Prostate gland (tissue), 2 donors: ENCODE measurements at regions not wholly inside any gene's neighbourhood (a gene's known extent, or its start where the extent isn't known, plus 50 kb on each side); places are given as distances from the start of the nearest gene placed in this dataset.
"Not testable (repeated sequence)": the region's sequence is repeated elsewhere in the genome, so short reads cannot be mapped to it uniquely, and the experiment has no call there.

ENCODE experiments used
- DNase-seq: peaks from one replicate; pipeline ENCODE4 v3.0.0-alpha.2; 2019; ENCODE audit warnings: low spot score
- H3K27ac ChIP-seq, 2 donors: fragments of 200-600 bp; sonication (generic); 2 replicates each; pipeline ENCODE4 v1.5.1; 2017 to 2019
- H3K27me3 ChIP-seq: fragments of 200-600 bp; sonication (generic); replicated peaks from 2 replicates; pipeline ENCODE4 v1.5.1; 2019; ENCODE audit not compliant: insufficient read depth
- H3K36me3 ChIP-seq, 2 donors: fragments of 200-600 bp; sonication (generic); 1 replicate in 1 of 2; 2 replicates in 1 of 2; pipeline versions ENCODE4 v1.5.1 to v1.8.1; 2017 to 2019
- H3K4me1 ChIP-seq: fragments of 200-600 bp; sonication (generic); replicated peaks from 2 replicates; pipeline ENCODE4 v1.5.1; 2019
- H3K4me3 ChIP-seq, 2 donors: fragments of 200-600 bp; sonication (generic); 2 replicates each; pipeline ENCODE4 v1.5.1; 2017 to 2019
- H3K9me3 ChIP-seq: fragments of 200-600 bp; sonication (generic); 2 replicates; pipeline ENCODE4 v1.5.1; 2017
- CTCF ChIP-seq, 4 experiments: fragments of 200-600 bp in 2 of 4; fragments of 450-650 bp in 2 of 4; sonication (generic) in 2 of 4; IDR thresholded peaks; 1 replicate in 3 of 4; 2 replicates in 1 of 4; pipeline ENCODE4 v1.5.1; 2016 to 2019; ENCODE audit warnings: antibody characterized with exemption in 4 of 4, mild to moderate bottlenecking in 2 of 4, moderate library complexity in 2 of 4
- POLR2A ChIP-seq: fragments of 450-650 bp; IDR thresholded peaks from one replicate; pipeline ENCODE4 v1.6.1; 2016; ENCODE audit warnings: antibody characterized with exemption, mild to moderate bottlenecking
- POLR2AphosphoS5 ChIP-seq: sonication (generic); formaldehyde crosslinking; IDR thresholded peaks from one replicate; pipeline ENCODE4 v1.6.1; 2017; ENCODE audit warnings: antibody characterized with exemption
- WGBS: methylation state at CpG from one replicate; pipeline ENCODE4 v1.1.5; 2018; 5-methylcytosine and 5-hydroxymethylcytosine counted together
- intact Hi-C: fragments of 100-400 bp; cut with DNase I; formaldehyde crosslinking; loops from one replicate; pipeline ENCODE4 v1.14.2; 2022

- Histone ChIP-seq H3K27me3 (no peaks in the 10 kb centered on the region), H3K4me1 (no peaks in the 10 kb centered on the region), H3K27ac (no peak overlapping the region), H3K9me3 (no peaks in the 10 kb centered on the region), H3K4me3 (no peak overlapping the region), H3K36me3 (no peaks in the 10 kb centered on the region)
- no peak for DNase-seq
- WGBS: 70% methylated on average over 4 of the region's 4 CpGs
- intact Hi-C loops: no loop called here
- TF ChIP-seq CTCF (IDR thresholded peaks at IDR 0.05): no peak
- TF ChIP-seq POLR2A: no peak
- no peak for TF ChIP-seq POLR2AphosphoS5
These were observed 144.9 kb upstream of the MAD2L1 start for GRCh38 chr4:120211408-120212015.

DNA sequence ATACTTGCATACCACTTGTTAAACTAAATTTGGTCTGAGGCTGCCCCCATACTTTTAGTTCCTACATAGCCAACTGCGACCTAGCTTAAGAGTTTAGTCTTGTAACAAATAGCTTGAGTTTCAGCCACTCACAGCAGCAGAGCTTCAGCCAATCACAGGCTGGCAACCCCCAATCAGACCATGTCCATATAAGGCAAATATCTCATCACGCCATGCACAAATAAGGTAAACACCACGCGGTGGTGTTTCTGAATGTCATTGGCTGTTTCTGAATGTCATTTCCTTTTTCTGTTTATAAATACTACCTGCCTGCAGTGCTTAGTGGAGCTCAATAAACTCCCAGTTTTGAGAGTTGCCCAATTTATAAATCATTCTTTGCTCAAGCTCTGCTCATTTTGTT, 143.1 kb upstream of the MAD2L1 start:
- WGBS: 88% methylated on average over 4 of the region's 4 CpGs
- Histone ChIP-seq H3K4me3 (no peak overlapping the region), H3K9me3 (no peaks in the 10 kb centered on the region), H3K27me3 (no peaks in the 10 kb centered on the region), H3K4me1 (no peaks in the 10 kb centered on the region), H3K36me3 (no peaks in the 10 kb centered on the region), H3K27ac (no peak overlapping the region)
- TF ChIP-seq POLR2AphosphoS5: no peak
- no peak for TF ChIP-seq CTCF (IDR thresholded peaks at IDR 0.05)
- intact Hi-C loops: no loop called here
- no peak for DNase-seq

- Histone ChIP-seq H3K36me3 (no peaks in the 10 kb centered on the region), H3K9me3 (no peaks in the 10 kb centered on the region), H3K27me3 (no peaks in the 10 kb centered on the region), H3K4me3 (no peak overlapping the region), H3K4me1 (no peaks in the 10 kb centered on the region), H3K27ac (no peak overlapping the region)
- WGBS: 94% methylated on average over 3 of the region's 3 CpGs
- TF ChIP-seq POLR2AphosphoS5 (no peak), CTCF (IDR thresholded peaks at IDR 0.05) (no peak), POLR2A (no peak)
- intact Hi-C loops: no loop called here
- DNase-seq: no peak
These were observed 140.4 kb upstream of the MAD2L1 start for GRCh38 chr4:120207021-120207420.

- intact Hi-C loops: no loop called here
- TF ChIP-seq POLR2AphosphoS5: no peak
- TF ChIP-seq POLR2A: no peak
- TF ChIP-seq CTCF (IDR thresholded peaks at IDR 0.05): no peak
- Histone ChIP-seq H3K4me3 (no peak overlapping the region), H3K27me3 (no peaks in the 10 kb centered on the region), H3K9me3 (no peaks in the 10 kb centered on the region), H3K4me1 (no peaks in the 10 kb centered on the region), H3K27ac (no peak overlapping the region), H3K36me3 (no peaks in the 10 kb centered on the region)
- no peak for DNase-seq
- 98% methylated on average over 2 of the region's 2 CpGs for WGBS
These were observed 135.6 kb upstream of the MAD2L1 start for GRCh38 chr4:120202222-120202621.

DNA sequence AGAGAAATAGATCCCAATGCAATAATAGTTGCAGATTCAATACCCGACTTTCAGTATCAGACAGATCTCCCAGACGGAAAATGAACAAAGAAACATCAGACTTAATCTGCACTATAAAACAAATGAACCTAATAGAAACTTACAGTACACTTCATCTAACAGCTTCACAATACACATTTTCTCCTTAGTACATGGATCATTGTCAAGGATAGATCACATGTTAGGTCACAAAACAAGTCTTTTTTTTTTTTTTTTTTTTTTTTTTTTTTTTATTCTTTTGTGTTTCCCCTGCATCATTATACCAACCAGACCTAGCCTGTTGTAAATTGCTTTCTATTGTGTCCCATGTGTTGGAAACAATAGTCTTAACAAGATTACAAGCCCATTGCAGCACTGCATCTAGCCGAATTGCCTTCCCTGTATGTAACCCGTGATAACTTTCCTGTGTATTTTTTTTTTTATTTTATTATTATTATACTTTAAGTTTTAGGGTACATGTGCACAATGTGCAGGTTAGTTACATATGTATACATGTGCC, 134.0 kb upstream of the MAD2L1 start:
- intact Hi-C loops, H3K9me3 ChIP-seq: not testable (repeated sequence)
- 91% methylated on average over 4 of the region's 4 CpGs for WGBS

More for the DNA sequence above, 134.0 kb upstream of the MAD2L1 start:
- H3K4me3 ChIP-seq, DNase-seq, H3K27me3 ChIP-seq, H3K27ac ChIP-seq, H3K4me1 ChIP-seq, H3K36me3 ChIP-seq: not testable (repeated sequence)
